ENCODE measurements at regions not wholly inside any gene's neighbourhood (a gene's known extent, or its start where the extent isn't known, plus 50 kb on each side); places are given as distances from the start of the nearest gene placed in this dataset.
A peak's percentile ranks its signal among the peaks of the same experiment; 100 is the strongest.

DNA sequence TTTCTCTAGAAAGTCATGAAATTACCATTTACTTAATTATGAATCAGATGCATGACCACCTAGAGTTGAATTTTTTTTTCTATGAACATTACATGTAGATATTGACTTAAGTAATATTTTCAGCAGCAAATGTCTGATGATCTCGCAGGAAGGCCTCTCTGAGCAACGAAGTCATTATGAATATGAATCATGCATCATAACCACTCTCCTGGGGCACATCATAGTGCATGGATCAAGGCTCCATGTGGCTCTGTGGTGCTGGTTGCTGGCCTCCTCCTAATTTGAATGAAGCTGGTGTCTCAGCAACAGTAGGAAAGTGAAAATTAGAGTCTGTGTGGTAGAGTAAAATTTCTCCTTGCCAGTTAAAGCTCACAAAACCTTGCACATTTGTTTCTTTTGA lies 121.4 kb upstream of the INHBA start:
- Histone ChIP-seq H3K27me3 (replicated peaks in 1 of 2; ENCODE audit: control insufficient read depth in 2 of 2, insufficient read depth in 2 of 2, low read length in 1 of 2) (no peaks in the 10 kb centered on the region), H3K4me1 (ENCODE audit: control insufficient read depth, insufficient read depth, low read length) (no peaks in the 10 kb centered on the region; the same call in 1 of the 2 replicates), H3K36me3 (ENCODE audit: control insufficient read depth in 2 of 2, insufficient read depth in 2 of 2, low read length in 1 of 2) (no peaks in the 10 kb centered on the region), H3K9ac (ENCODE audit: control insufficient read depth, insufficient read depth, low read length) (no peak overlapping the region), H4K20me1 (ENCODE audit: control insufficient read depth, insufficient read depth) (no peaks in the 10 kb centered on the region), H3K27ac (ENCODE audit: control insufficient read depth, insufficient read depth) (no peak overlapping the region), H2AFZ (ENCODE audit: control insufficient read depth, low read depth, low read length) (no peak overlapping the region; the same call in 1 of the 2 replicates), H3K79me2 (ENCODE audit: control insufficient read depth, insufficient read depth, low read length) (no peaks in the 10 kb centered on the region), H3K9me3 (replicated peaks; ENCODE audit: control insufficient read depth, insufficient read depth, low read length) (peaks cover 1% of the 10 kb centered on the region; the same call in 2 of the 3 replicates), H3K4me2 (ENCODE audit: control insufficient read depth, insufficient read depth) (no peak overlapping the region), H3K4me3 (no peak overlapping the region)
- in situ Hi-C loops (cut with MboI) = no loop called here
- FAIRE-seq (no peak), DNase-seq (ENCODE audit: low read depth, low spot score) (no peak), ATAC-seq (peak; percentile 64)
- ChIA-PET CTCF (interaction anchor here (1.8 kb wide), 1 partner anchor 58 kb away, joined by 7 read pairs; no protein-coding TSS in a partner anchor), SMC1A (ENCODE audit: uncharacterized antibody, unreplicated experiment) (interaction anchor here (0.7 to 2.3 kb wide), 4 partner anchors 9 to 22 kb away, joined by 3 to 8 read pairs (median 4); no protein-coding TSS in a partner anchor), RAD21 (ENCODE audit: unreplicated experiment) (interaction anchor here (1.0 to 2.2 kb wide), 3 partner anchors 14 to 58 kb away, joined by 5 to 7 read pairs (median 7); no protein-coding TSS in a partner anchor), POLR2A (interaction anchor here (0.6 to 1.3 kb wide), 2 partner anchors 9 to 13 kb away, joined by 3 to 4 read pairs; no protein-coding TSS in a partner anchor)
- intact Hi-C loops (cut with micrococcal nuclease; ENCODE audit: unreplicated experiment) = no loop called here
- no TSS peak for BruUV-seq (replicated peaks)
- TF ChIP-seq IKZF1 (conservative IDR thresholded peaks at IDR 0.05) (peak; percentile 36; the same call in 1 of the 2 replicates), POLR2A (IDR thresholded peaks at IDR 0.05; ENCODE audit: low read depth, low read length) (no peak)
- 0% methylated on average over 2 of the region's 2 CpGs for WGBS (ENCODE audit: insufficient coverage, insufficient replicate concordance, low lambda C conversion rate, missing lambda C conversion rate)

- intact Hi-C loops (cut with micrococcal nuclease; ENCODE audit: unreplicated experiment) = no loop called here
- no TSS peak for BruUV-seq (replicated peaks)
- TF ChIP-seq, protein P1, sequence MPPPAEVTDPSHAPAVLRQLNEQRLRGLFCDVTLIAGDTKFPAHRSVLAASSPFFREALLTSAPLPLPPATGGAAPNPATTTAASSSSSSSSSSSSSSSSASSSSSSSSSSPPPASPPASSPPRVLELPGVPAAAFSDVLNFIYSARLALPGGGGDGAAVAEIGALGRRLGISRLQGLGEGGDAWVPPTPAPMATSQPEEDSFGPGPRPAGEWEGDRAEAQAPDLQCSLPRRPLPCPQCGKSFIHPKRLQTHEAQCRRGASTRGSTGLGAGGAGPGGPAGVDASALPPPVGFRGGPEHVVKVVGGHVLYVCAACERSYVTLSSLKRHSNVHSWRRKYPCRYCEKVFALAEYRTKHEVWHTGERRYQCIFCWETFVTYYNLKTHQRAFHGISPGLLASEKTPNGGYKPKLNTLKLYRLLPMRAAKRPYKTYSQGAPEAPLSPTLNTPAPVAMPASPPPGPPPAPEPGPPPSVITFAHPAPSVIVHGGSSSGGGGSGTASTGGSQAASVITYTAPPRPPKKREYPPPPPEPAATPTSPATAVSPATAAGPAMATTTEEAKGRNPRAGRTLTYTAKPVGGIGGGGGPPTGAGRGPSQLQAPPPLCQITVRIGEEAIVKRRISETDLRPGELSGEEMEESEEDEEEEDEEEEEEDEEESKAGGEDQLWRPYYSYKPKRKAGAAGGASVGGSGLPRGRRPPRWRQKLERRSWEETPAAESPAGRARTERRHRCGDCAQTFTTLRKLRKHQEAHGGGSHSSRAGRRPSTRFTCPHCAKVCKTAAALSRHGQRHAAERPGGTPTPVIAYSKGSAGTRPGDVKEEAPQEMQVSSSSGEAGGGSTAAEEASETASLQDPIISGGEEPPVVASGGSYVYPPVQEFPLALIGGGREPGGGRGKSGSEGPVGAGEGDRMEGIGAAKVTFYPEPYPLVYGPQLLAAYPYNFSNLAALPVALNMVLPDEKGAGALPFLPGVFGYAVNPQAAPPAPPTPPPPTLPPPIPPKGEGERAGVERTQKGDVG (CRISPR knock-in tag; IDR thresholded peaks at IDR 0.05) = no peak
- no peak for TF ChIP-seq ZZZ3 (IDR thresholded peaks at IDR 0.05; ENCODE audit: control insufficient read depth, insufficient read length, low read depth)
- no peak for TF ChIP-seq CBFB (IDR thresholded peaks at IDR 0.05; ENCODE audit: low read depth)
- no peak for TF ChIP-seq HDAC2 (IDR thresholded peaks at IDR 0.05)
- no peak for TF ChIP-seq RAD51 (IDR thresholded peaks at IDR 0.05)
- no peak for TF ChIP-seq MTA3 (IDR thresholded peaks at IDR 0.05; ENCODE audit: borderline replicate concordance, low read length)
- TF ChIP-seq ZNF24 (IDR thresholded peaks at IDR 0.05) = no peak
- TF ChIP-seq PKNOX1 (IDR thresholded peaks at IDR 0.05) = no peak
- no peak for TF ChIP-seq CBX5 (IDR thresholded peaks at IDR 0.05; ENCODE audit: low read depth)
- TF ChIP-seq WRNIP1 (IDR thresholded peaks at IDR 0.05; ENCODE audit: borderline replicate concordance, low read depth, low read length) = no peak
- TF ChIP-seq, protein P2, sequence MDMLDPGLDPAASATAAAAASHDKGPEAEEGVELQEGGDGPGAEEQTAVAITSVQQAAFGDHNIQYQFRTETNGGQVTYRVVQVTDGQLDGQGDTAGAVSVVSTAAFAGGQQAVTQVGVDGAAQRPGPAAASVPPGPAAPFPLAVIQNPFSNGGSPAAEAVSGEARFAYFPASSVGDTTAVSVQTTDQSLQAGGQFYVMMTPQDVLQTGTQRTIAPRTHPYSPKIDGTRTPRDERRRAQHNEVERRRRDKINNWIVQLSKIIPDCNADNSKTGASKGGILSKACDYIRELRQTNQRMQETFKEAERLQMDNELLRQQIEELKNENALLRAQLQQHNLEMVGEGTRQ (IDR thresholded peaks at IDR 0.05; ENCODE audit: borderline replicate concordance, low read depth, low read length) = no peak
Observed at GRCh38 chr7:41822259-41822817, 119.4 kb upstream of the INHBA start.

More at GRCh38 chr7:41822259-41822817, 119.4 kb upstream of the INHBA start:
- ChIA-PET CTCF (interaction anchor here (0.8 kb wide), 1 partner anchor 727 kb away, joined by 4 read pairs; no protein-coding TSS in a partner anchor), RAD21 (ENCODE audit: unreplicated experiment) (no interaction called here), SMC1A (ENCODE audit: uncharacterized antibody, unreplicated experiment) (interaction anchor here (0.9 to 2.0 kb wide), 4 partner anchors 11 to 59 kb away, joined by 3 to 8 read pairs (median 3); no protein-coding TSS in a partner anchor), POLR2A (interaction anchor here (0.7 to 1.2 kb wide), 2 partner anchors 49 to 95 kb away, joined by 3 to 4 read pairs; no protein-coding TSS in a partner anchor)
- Histone ChIP-seq H3K27ac (ENCODE audit: control insufficient read depth, insufficient read depth) (no peak overlapping the region), H2AFZ (ENCODE audit: control insufficient read depth, low read depth, low read length) (no peak overlapping the region), H3K4me1 (ENCODE audit: control insufficient read depth, insufficient read depth, low read length) (no peaks in the 10 kb centered on the region; the same call in 1 of the 2 replicates), H3K27me3 (replicated peaks in 1 of 2; ENCODE audit: control insufficient read depth in 2 of 2, insufficient read depth in 2 of 2, low read length in 1 of 2) (no peaks in the 10 kb centered on the region), H3K4me3 (no peak overlapping the region), H3K9me3 (replicated peaks; ENCODE audit: control insufficient read depth, insufficient read depth, low read length) (no peaks in the 10 kb centered on the region; the same call in 1 of the 3 replicates), H3K36me3 (ENCODE audit: control insufficient read depth in 2 of 2, insufficient read depth in 2 of 2, low read length in 1 of 2) (no peaks in the 10 kb centered on the region), H3K79me2 (ENCODE audit: control insufficient read depth, insufficient read depth, low read length) (no peaks in the 10 kb centered on the region), H3K4me2 (ENCODE audit: control insufficient read depth, insufficient read depth) (no peak overlapping the region), H4K20me1 (ENCODE audit: control insufficient read depth, insufficient read depth) (no peaks in the 10 kb centered on the region), H3K9ac (ENCODE audit: control insufficient read depth, insufficient read depth, low read length) (no peak overlapping the region)
- 15% methylated on average over 1 of the region's 1 CpG for WGBS (ENCODE audit: insufficient coverage, insufficient replicate concordance, low lambda C conversion rate, missing lambda C conversion rate)
- DNase-seq (ENCODE audit: low read depth, low spot score) (no peak), ATAC-seq (no peak), FAIRE-seq (no peak)
- in situ Hi-C loops (cut with MboI) = no loop called here
